Left colon (tissue), 2 donors: ENCODE measurements at regions not wholly inside any gene's neighbourhood (a gene's known extent, or its start where the extent isn't known, plus 50 kb on each side); places are given as distances from the start of the nearest gene placed in this dataset.

ENCODE experiments used
- ATAC-seq: fragments of 200-7000 bp; cut with Tn5 transposase; one replicate; pipeline ENCODE4 v1.9.1; 2020; ENCODE audit warnings: mild to moderate bottlenecking, moderate library complexity
- DNase-seq, 2 donors: peaks; one replicate each; pipeline ENCODE4 v3.0.0-alpha.2; 2020
- intact Hi-C, 2 donors: fragments of 100-400 bp; cut with DNase I in 1 of 2; cut with micrococcal nuclease in 1 of 2; formaldehyde crosslinking; loops; one replicate each; pipeline versions ENCODE4 v1.11.2 to v1.14.0; 2022; cut with DNase I, micrococcal nuclease
- donor health status: DM: no; HTN: no; CAD: no.
- donor health status: DM: yes; HTN: yes; CAD: no.

DNA sequence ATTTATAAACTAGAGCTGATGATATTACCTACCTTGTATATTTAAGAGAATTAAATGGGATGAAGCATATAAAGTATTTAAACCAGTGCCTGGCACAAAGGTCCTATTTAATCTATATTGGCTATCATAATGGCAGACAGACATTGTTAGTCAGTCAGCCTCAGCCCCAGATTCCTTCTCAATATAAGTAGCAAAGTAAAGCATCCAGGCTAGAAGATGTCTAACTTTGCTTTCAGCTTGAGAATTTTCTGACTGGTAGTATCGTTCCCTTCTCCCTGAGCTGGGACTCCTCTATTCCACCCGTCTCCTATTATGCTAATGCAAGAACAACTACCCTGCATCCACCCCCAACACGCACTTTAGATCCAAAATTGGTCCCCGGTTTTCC, 215.7 kb upstream of the SIX2 start:
- ATAC-seq (no peak), DNase-seq (no peak)
- intact Hi-C loops = no loop called here

DNA sequence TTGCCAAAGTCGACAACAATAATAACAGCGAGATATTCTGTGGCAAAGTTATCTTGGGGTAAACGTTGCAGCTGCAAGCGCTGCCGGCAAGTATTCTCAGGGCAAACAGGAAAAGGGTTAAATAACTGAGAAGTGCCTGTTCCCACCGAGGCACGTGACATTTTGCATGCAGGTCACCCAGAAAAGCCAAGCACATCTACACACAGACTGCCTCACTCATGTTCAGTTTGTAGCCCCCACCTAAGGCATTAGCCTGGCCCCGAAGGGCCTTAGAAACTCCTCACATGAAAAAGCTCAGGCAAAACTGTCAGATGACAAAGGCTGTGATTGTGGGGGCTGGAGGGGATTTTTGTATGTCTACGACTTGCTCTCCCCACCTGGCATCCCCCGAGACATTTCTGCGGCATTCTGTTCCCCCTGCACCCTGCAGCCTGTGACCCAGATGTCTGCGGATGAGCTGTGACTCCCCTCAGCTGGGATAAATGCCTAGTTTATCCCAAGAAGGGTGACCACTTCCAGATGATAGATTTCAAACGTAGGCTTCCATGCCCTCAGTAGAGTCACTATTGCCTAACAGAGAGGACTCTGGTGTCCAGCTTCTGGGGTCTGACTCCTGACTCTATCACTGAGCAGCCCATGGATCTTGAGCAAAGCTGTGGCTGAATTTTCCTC, 215.2 kb upstream of the SIX2 start:
- intact Hi-C loops = no loop called here
- no peak for ATAC-seq
- no peak for DNase-seq

DNA sequence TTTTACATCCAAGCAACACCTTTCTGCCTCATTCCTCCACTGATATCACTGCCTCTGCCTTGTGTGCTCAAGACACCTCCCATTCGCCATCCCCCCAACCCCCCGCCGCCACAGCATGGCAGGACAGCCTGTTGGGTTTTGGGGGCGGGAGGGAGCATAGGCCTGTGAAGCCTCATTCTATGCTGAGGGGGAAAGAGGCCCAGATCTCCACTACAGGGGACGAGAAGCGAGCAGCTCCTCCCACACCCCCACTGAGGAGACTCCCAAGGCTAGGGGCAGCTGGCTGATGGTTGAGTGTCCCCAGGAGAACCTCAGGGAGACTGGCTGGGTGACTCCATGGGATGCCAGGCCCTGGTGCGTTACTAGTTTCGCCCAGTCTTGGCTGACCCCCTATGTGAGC, 214.3 kb upstream of the SIX2 start:
- DNase-seq = no peak
- ATAC-seq = no peak
- intact Hi-C loops = no loop called here

DNA sequence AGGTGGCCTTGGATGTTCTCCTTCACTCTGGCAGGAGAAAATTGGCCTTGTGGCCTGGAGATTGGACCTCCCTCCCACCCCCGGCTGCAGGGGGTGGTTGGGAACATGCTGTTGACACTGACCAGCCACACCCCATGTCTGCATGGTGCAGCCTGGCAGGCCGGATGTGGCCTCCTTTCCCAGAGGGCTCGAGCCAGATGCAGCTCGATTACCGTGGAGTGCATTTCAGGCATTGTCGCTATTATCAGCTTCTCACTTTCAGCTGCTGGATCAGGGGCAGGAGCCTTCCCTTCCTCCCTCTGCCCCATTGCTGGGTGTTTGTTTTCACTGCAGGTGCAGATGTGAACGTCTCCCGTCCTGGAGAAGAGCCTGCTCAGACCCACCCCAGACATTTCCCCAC, 211.0 kb upstream of the SIX2 start:
- peak; percentile 78 for ATAC-seq
- DNase-seq = peak in 1 of 2 donors; percentile 20
- intact Hi-C loops = no loop called here

DNA sequence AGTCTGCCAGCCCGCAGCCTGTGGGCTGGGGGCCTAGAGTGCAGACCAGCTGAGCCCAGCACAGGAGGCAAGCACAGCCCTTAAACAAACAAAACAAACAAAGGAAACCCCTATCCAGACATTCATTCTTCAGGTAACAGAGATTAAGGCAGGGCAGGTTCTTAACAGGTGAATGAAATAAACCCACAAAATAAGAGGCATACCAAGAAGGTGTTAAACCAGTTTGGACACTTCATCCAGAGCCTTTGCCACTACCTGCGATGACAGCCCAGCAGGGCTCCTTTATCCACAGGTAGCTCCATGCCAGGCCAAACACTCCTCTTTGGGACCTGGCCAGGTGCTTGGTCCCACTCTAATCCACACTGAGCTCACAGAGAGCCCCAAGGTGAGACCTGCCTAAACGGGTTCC, 209.7 kb upstream of the SIX2 start:
- intact Hi-C loops = no loop called here

DNA sequence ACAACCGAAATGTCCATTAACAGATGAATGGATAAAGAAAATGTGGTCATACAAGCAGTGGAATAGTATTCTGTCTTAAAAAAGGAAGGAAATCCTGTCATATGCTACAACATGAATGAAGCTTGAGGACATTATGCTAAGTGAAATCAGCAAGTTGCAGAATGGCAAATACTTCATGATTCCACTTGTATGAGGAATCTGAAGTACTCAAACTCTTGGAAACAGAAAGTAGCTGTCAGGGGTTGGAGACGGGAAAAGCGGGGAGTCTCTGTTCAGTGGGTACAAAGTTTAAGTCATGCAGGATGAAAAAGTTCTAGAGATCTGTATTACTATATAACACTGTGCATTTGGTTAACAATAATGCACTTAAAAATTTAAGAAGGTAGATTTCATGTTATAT, 209.0 kb upstream of the SIX2 start:
- DNase-seq (no peak), ATAC-seq (no peak)
- intact Hi-C loops = no loop called here

More for the DNA sequence above, 209.7 kb upstream of the SIX2 start:
- no peak for ATAC-seq
- no peak for DNase-seq

DNA sequence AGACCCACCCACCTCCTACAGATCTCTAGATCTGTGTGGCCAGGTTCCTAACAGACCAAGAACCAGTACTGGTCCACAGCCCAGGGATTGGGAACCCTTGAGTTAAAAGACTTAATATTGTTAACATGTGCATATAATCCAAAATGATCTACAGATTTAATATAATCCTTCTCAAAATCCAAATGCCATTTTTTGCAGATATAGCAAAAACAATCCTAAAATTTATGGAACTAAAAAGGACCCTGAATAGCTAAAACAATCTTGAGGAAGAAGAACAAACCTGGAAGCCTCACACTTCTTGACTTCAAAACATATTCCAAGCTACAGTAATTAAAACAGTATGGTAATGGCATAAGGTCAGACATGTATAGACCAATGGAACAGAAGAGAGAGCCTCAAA, 206.9 kb upstream of the SIX2 start:
- no peak for DNase-seq
- intact Hi-C loops = no loop called here
- no peak for ATAC-seq

DNA sequence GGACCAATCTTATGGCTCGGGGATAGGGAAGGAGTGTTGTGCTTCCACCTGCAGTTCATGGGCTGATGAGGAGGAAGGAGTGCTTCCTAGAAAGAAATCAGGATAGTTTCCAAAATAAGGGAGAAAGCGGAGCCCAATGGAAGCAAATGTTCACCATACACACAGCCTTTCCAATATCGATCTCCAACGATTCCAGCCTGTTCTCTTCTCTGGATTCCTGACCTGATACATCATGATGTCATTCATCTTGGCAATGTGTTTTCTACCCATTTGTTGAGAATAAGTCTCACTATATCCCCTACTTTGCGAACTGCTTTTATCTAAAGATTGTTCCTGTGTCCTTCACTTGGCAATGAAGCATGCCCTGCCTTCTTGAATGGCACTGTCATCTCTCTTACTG, 205.3 kb upstream of the SIX2 start:
- DNase-seq (no peak), ATAC-seq (no peak)
- intact Hi-C loops = no loop called here

DNA sequence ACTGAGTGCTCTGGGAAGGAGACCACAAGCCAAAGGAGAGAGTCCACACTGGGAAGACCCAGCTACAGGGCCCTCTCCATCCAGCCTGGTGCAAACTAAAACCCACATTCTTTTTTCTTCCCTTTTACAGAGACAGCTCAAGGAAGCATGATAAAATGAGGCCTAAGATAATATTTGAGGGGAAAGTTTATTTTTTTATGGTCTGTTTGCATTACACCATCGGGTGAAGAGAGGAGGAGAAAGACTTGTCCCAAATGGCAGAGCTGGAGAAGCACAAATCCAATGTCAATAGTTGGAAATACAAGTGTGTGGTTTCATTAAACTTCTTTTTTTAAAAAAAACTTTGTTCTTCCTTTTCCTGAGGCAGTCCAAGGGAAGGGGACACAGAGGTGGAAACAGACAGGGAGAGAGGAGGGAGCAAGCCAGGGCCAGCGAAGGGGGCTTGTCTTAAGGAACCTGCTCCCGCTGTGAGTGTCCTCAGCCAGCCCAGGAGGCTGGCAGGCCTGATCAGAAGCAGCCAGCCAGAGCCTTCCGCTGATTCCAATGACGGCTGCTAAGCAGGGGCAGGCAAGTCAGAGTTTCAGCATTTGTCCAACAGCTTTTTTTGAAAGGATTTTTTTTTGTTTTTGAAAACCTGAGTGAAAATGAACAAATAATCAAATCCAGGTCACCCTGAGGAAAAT, 203.8 kb upstream of the SIX2 start:
- ATAC-seq (peak; percentile 57), DNase-seq (no peak)
- intact Hi-C loops = no loop called here

DNA sequence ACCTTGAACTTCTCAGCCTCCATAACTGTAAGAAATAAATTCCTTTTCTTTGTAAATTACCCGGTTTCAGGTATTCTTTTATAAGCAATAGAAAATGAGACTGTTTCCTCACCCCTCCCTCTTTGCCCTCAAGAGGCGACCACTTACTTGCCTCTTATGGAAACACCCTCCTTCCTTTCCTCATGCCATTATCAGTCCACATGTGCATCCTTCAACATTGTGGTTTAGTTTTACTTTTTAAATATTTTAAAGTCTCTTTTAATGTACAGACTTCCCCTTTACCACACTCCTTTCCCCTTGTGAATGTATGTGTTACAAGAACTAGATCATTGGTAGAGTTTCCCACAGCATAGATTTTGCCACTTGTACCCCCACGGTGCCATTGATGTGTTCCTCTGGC, 202.4 kb upstream of the SIX2 start:
- no peak for DNase-seq
- intact Hi-C loops = no loop called here
- ATAC-seq = no peak

DNA sequence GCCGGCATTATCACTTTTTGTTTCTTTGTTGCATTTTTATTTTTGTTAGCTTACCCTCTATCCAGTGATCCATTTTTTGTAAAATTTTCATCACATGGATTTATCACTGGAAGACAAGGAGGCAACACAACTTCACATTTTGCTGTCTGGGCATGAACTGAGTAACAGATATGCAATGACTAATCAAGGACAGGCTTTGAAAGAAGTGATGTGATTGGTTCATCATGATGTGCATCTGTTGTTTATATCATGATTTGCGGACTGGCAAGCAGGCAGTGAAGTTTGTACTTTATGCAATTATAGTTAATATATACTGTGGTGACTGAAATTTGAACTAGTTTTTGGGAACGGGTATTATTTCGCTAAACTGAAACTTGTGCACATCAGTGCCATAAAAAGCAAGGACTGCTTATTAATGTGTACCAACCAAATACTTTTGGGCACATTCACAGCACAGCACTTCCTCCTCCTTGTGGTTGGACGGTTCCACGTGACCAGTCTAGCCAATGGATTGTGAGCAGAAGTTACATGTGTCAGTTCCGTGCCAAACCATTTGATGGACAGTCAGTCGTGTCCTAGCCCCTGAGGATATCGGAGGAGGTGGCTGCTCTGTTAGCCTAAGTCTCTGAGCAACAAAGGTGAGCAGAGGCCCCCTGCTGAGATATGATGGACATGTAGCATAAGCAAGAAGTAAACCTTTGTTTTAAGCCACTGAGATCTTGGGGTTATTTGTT, 201.4 kb upstream of the SIX2 start:
- ATAC-seq = no peak
- intact Hi-C loops = no loop called here
- no peak for DNase-seq

DNA sequence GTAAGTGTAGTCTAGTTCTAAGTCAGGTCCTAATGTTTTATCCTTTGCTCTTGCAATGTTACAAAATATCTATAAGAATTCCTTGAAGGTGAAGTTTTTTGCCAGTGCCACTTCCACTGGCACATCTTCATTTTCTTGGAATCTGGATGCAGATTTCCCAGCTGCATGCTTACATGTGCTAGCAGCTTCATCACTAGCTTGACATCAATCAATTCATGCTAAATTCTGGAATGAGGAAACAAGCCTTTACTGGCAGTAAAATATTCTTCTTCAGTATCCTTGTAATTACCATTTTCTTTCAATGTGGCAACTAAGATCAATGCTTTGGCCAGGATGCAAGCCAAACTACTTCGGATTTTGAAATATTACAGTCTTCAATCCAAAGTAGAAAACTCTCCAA, 200.6 kb upstream of the SIX2 start:
- no peak for ATAC-seq
- intact Hi-C loops = no loop called here

DNA sequence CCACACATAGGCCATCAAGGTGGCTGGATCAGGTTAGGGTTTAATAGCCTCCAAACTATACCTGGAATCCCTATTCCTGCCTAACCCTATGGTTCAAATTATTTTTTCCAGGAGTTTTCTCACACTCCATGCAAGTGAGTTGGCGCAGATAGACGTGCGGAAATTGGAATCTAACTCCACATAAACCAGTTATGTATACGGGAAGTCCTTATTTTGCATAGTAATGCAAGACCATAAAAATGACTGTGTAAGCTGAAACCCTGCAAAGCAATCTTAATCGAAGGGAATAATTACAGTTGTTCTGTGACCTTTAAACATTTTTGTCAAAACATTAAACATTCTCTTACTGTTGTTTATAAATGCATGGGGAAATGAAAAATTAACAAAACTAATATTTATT, 200.1 kb upstream of the SIX2 start:
- DNase-seq = no peak
- intact Hi-C loops = no loop called here
- no peak for ATAC-seq

More for the DNA sequence above, 200.6 kb upstream of the SIX2 start:
- no peak for DNase-seq

DNA sequence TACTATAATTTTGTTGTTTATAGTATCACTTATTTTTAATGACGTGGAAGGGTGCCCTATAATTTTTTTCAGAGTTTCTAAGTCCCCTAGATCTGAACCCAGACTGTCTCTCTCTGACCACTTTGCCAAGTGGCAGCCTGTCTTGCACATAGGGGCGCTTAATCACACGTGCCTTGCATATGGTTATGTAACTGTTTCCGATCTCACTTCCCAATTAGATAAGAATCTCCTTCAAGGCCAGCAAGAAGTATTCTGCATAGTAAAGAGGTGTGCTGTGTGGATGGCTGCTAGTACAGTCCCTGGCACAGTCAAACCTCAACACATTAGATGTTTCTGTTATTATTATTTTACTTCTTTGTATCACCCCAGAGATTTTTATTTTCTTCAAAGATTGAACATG, 197.8 kb upstream of the SIX2 start:
- DNase-seq (no peak), ATAC-seq (peak; percentile 32)
- intact Hi-C loops = no loop called here

DNA sequence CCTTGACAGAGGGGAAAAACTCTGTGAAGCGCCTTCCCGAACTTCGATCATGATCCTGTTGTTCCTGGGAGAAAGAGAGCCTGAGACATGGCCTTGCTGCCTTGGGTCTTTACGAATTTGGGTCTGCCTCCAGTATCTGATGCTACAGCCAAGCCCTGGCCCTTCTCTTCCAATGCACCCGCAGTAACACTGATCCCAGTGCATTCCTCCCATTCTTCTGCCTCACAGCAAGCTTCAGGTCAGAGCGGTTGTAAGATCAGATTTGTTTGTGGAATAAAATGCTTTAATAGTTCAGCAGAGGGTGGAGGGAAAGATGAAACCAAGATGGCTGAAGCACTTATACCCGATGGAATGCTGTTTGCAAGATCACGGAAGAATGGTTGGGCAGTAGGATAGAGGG, 196.7 kb upstream of the SIX2 start:
- ATAC-seq = no peak
- DNase-seq = no peak
- intact Hi-C loops = no loop called here

DNA sequence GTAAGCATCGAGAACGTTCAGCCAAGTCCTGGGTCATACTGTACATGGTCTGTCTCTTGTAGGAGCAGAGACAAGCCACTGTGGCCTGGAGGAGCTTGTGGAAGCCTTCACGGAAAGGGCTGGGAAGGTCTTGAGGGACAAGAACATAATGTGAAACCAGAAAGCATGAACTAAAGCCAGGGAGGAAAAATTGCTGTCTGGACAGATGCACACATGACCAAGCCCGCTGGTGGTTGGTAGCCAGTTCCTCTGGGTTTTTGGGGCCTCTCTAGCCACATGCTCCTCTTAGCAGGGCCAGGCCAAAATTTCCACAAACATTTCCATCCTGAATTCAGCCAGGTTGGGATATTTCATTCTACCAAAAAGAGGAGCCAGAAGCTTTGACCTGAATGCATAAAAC, 196.2 kb upstream of the SIX2 start:
- ATAC-seq (no peak), DNase-seq (no peak)
- intact Hi-C loops = no loop called here

DNA sequence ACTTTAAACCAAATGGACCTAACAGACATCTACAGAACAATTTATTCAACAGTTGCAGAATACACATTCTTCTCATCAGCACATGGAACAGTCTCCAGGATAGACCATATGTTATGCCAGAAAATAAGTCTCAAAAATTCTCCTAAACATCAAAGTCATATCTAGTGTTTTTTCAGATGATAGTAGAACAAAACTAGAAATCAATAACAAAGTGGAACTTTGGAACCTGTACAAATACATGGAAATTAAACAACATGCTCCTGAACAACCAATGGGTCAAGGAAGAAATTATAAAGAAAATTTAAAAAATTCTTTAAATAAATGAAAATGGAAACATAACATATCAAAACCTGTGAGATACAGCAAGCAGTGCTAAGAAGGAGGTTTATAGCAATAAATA, 194.1 kb upstream of the SIX2 start:
- no peak for DNase-seq
- intact Hi-C loops = no loop called here
- ATAC-seq = no peak

DNA sequence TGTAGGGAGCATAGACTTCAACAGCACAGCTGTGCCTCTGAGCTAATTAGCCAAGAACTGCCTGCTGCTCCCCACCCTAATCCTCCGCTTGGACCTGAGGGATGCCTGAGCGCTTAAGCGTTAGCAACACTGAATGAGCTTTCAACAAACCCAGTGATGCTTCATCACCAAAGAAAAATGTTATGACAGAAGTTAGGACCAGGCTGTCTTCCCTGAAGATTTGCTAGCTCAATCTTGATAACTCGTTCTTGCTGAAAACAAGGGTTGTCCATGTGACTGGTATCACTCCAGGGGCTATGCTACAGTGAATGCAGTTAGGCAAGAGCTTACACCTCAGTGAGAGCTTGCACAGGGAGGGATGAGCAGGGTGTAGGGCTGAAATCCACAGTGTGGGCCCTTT, 190.7 kb upstream of the SIX2 start:
- intact Hi-C loops = no loop called here
- ATAC-seq (no peak), DNase-seq (no peak)

DNA sequence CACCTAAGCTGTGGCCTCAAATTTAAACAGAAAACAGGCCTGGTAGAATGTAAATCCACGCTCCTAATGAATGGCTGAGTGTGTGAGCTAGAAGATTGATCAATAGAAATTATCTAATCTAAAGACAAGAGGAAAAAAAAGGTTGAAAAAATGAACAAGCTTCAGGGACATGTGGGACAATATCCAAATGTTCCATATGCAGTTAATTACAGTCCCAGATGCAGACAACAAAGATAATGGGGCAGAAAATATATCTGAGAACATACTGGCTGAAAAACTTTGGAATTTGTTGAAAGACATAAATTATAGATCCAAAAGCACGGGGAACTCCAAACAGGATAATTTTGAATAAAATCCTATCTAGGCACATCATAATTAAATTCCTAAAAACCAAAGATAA, 186.7 kb upstream of the SIX2 start:
- ATAC-seq = no peak
- intact Hi-C loops = no loop called here
- no peak for DNase-seq

DNA sequence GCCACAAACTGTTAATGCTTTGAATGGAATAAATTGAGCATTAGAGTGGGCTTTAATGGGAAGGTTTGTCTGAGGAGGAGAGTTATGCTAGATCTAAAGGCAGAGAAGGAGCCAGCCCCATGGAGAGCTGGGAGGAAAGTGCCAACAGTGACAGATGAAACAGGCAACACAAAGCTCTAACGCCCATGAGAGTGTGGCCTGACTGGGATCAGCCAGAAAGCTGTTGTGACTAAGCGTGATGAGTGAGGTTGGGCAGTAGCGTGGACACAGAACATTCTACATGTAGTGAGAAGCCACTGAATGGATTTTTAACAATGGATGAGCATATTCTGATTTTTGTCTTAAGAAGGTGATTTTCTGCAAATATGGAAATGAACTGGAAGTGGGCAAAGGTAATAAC, 185.3 kb upstream of the SIX2 start:
- no peak for ATAC-seq
- intact Hi-C loops = no loop called here

More for the DNA sequence above, 185.3 kb upstream of the SIX2 start:
- no peak for DNase-seq
